ENCODE measurements at regions not wholly inside any gene's neighbourhood (a gene's known extent, or its start where the extent isn't known, plus 50 kb on each side); places are given as distances from the start of the nearest gene placed in this dataset.

GRCh38 chr2:79453918-79454317 lies 58.9 kb upstream of the CTNNA2 start:
- peak; percentile 7 for DNase-seq

DNA sequence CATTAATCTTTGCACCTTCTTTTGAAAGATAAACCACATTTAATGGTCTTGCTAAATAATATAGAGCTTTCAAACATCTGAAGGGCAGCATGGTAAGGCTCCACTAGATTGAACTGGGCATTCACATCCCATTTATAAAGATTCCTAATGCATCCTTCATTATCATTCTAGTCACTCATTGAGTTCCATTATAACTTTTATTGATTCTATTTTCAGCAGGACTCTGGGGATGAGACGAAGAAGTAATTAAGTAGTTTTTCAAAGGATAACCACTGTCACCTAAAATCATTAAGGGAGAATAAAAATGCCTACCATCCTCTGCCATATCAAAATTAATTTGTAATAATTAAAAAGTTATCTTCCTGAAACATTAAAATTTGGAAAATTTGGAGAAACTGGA lies 60.2 kb upstream of the CTNNA2 start:
- no peak for DNase-seq

DNA sequence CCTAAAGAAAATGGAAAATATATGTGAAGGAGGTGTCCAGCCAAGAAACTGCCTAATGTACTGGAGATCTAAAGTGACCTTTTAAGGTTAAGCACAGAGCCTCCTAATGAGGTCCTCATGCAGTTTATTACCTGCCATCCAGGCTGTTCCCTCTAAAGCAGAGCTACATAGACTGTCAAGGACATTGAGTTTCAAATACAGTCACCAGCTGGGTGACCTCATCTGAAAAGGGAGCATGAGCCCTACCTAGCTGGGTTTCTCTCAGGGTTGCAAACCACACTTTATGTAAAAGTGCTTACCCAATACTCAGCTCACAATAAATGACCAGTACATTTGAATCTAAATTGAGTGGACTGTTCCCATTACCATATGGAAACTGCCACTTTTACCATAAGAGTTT lies 65.4 kb upstream of the CTNNA2 start:
- DNase-seq: no peak

DNA sequence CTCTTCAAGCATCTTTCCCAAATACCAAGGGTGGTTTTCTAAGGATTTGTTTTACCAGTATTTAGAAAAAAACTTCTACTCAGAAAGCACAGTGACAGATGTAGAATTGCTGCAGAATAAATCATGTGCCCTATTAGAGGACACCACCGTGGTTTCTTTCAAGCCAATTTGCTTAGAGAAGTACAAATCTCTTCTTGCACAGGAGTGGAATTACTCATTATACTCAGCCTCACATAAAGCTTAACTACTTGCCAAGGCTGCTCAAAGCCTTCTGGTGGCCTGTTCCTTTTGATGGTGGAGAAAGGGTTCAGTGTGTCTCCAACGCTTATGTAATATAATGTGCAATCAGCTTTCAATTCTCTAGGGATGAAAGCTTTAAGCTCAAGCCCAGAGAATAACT lies 66.5 kb upstream of the CTNNA2 start:
- no peak for DNase-seq

GRCh38 chr2:79437433-79438267 lies 75.2 kb upstream of the CTNNA2 start:
- DNase-seq: no peak

GRCh38 chr2:79434362-79434761 lies 78.5 kb upstream of the CTNNA2 start:
- DNase-seq: no peak

- no peak for DNase-seq
Observed at GRCh38 chr2:79432731-79433146, 80.1 kb upstream of the CTNNA2 start.

DNA sequence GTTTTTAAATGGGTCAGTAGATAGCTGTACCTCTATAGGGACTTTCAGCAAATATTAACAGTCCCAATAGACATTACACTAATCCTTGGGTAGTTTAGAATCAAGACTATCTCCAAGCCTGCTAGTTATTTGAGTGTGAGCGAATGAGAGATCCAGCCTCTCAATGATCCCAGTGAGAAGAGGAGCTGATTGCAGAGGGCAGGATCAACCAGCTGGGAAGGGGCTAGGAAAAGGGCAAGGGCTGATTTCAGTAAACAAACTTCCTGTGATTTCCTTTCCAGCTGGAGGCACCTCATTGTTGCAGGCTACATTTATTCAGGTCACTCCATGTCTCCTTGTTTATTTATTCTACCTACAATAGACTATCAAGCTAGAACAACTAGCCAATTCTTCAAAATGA lies 84.1 kb upstream of the CTNNA2 start:
- DNase-seq: no peak

GRCh38 chr2:79414690-79415089 lies 98.2 kb upstream of the CTNNA2 start:
- no peak for DNase-seq

- DNase-seq: no peak
Observed at GRCh38 chr2:79394485-79394859, 118.4 kb upstream of the CTNNA2 start.

DNA sequence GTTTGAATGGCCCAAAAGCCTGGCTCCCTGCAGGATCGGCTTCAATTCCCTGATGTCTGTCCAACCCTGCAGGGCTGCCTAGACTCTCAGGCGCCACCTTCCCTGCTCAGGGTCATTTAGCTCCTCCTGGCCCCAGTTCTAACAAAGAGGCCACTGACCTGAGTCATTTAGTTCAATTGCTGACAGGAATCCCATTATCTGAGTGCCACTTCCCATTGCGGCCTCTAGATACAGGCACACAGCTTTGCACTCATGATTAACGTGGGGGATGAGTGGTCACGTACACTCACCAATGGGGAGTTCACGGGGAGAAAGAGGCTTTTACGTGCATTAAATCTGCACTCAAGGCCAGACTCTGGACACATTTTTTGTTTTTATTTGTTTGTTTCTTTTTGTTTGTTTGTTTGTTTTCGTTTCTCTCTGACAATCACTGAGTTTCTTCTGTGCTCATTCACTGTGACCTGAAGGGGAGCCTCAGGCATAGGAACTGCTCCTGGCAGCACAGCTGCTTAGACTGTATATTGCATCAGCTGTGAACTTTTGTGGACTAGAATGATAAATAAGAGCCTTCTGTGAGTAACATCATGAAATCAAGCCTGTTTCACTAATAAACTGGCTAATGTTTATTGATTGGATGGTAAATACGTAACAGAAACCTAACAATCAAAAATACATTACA lies 118.9 kb upstream of the CTNNA2 start:
- DNase-seq: no peak

DNA sequence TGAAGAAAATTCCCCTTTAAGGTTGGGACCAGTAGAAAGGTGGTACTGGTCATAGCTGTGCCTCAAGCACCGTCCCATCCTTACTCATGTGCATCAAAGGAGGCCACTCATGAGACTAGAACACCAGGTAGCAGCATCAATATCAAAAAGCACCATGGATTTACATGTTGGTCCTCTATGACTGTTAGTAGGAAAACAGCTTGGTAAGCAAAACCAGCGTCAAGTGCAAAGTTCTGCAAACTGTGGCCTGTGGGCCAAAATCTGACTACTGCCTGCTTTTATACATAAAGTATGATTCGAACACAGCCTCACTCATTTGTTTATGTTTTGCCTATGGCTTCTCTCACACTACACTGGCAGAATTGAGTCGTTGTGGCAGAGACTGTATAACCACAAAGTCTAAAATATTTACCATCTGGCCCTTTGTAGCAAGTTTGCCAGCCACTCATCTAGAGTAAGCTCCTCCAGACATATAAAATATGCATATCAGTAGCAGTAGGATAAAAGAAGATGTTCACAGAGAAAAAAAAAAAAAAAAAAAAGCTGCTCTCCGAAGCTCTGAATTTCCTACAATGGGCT lies 119.7 kb upstream of the CTNNA2 start:
- DNase-seq: no peak

DNA sequence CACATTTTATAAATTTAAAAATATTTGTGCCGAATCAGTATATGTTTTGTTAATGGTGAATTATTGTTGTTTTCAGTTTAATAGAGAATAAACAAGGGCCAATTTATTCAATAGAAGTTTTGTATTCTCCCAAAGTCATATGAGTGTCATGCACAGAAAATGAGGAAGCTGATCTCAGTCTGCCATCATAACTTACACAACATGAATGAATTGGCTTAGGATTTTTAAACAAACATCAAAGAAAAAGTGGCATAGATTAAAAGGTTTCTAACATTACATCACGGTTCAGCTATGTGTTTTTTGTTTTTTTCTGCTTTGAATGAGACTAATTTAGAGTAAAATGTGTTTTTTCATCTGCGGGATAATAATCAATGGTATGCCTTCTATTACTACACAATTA lies 123.4 kb upstream of the CTNNA2 start:
- no peak for DNase-seq

DNA sequence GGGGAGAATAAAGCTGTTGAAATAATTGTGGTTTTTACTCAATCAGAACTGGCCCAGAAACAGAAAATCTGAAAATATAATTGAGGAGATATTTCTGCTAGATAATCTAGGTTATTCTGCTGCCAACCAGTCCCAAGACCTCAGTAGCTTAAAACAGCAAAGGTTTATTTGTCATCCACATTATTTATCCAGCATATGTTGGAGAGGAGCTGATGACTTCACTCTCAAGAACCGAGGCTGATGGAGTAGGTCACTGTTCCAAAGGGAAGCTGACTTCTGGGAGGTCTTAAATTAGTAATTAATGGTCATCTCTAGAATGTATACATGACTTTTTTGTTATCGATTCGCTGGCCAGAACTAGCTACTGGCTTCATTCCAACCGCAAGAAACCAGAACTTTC lies 124.8 kb upstream of the CTNNA2 start:
- no peak for DNase-seq

DNA sequence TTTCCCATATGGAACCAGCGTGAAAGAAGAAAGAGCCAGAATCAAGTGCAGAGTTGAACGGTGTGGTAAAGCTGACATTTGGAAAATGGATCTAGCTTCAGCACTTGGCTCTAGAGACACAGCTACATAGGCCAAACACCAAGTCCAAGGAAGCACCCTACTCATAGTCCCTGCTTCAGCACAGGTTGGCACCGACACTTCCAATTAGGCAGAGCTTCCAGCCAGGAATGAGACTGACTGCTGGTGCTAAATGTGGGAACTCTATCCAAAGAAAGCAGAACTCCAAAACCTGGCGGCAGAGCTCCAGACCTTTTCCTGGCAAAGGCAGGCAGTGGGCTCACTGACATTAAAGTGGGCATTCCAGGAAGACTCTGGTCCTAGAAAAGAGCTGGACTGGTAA lies 125.4 kb upstream of the CTNNA2 start:
- DNase-seq: no peak

DNA sequence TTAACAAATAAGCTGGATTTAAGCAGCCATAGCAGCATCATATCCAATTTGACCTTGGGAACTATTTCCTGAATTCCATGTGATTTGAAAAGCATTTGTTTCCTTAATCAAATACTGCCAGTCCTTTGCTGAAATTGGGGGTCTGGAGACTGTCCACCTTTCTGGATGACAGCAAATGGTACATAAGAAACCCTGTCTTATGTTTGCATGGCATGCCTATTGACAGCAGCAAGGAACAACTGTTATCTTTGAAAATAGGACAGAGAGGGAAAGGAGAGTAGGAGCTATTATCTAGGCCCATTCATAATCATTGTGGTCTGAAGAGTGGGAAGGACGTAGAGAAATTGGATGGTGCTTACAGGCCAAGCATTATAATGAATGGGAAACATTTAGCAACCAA lies 129.2 kb upstream of the CTNNA2 start:
- no peak for DNase-seq

GRCh38 chr2:79375817-79376216 lies 137.0 kb upstream of the CTNNA2 start:
- DNase-seq: no peak

DNA sequence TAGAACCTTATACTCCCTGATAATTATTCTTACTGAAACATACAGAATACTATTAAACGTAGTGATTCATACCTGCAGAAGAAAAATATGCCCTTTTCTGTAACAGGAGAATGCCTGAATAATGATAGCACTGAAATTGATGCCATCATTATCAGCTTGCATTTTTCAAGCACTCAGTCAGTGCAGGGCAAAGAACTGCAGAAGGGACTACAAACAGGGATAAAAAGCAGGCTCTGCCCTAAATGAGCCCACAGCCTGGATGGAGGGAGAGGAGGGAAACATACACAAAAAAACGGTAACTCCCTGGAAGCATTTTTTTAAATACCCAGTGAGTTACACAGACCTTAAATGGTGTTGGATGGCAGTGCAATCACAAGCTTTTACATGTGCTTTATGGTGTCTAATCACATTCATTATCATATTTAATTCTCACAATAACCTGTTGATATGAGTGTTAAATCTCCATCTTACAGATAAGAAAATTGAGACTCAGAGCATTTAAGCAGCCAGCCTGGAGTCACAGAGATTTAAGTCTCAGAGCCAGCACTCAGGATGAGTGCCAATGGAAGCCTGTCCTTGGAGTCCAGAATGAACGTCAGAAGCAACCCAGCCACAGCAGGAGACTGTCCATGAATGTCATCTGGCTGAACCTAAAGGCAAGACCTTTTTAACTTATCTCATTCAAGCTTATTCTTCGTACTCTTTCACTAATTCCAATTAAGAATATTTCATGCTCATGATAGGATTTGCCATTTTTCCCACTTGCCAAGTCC lies 139.3 kb upstream of the CTNNA2 start:
- no peak for DNase-seq

- no peak for DNase-seq
Observed at GRCh38 chr2:79370976-79371538, 141.8 kb upstream of the CTNNA2 start.

DNA sequence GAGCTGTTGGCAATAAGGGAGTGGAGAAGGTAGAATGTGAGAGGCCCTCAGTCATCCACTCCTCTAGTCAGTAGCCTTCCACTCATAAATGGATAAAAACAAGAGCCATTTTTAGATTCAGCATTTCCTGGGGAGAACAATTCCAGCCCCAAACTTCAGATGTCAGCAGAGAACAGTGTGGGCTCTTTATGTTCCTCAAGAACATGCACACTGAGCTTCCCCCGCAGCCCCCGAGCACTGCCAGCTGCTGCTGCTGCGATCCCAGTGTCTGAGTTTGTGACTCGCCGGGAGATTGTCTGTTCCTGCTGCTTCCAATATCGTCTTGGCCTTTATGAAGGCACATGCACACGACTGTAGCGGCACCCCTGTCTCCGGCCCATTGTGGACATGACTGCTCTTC lies 143.7 kb upstream of the CTNNA2 start:
- DNase-seq: no peak

GRCh38 chr2:79368116-79368630 lies 144.7 kb upstream of the CTNNA2 start:
- DNase-seq: no peak

DNA sequence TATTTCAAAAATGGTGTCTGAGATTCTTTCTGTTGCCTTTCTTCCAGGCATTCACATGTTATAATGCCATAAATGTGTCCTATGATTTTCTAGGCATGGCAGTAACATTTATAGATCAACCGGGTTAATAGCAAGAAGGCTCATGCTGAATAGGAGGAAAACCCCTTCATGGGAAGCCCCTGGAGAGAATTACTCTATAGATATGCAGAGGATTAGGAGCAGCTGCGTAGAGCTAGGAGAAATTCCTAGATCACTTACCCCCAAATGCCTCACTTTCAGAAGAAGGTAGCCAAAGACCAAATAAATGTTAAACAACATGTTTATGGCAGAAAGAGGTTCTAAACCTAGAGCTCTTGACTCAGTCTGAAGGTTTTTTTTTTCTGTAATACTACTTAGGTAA lies 153.4 kb upstream of the CTNNA2 start:
- no peak for DNase-seq
